ENCODE measurements at regions not wholly inside any gene's neighbourhood (a gene's known extent, or its start where the extent isn't known, plus 50 kb on each side); places are given as distances from the start of the nearest gene placed in this dataset.

DNA sequence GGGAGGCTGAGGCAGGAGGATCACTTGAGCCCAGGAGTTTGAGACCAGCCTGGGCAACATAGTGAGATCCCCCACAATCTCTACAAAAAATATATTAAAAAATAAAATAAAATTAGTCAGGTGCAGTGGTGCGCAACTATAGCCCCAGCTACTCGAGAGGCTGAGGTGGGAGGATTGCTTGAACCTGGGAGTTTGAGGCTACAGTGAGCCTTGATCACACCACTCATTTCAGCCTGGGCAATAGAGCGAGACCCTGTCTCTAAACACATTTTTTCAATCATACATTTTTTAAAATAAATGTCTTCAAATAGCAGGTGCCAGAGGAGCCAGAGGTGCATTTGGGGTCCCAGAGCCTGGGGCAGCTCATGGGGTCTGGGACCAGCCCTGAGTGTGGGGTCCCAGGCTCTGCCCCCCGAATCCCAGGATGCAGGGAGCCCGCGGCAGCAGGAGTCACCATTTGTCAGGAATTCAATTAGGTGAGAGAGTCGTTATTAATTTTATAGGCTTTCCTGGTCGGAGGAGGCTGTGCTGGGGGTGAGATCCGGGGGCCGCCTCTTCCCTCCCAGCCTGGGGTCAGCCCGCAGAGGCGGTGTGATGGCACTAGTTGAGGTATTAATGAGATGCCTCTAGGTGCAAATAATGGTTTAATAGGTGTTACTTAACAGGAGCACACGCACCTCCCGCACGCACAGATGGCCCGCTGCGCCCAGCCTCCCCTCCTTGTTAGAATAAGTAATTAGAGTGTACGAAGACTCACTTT is 78.3 kb downstream of the MICALL2 start:
- Histone ChIP-seq H3K27me3 (no peaks in the 10 kb centered on the region), H3K36me3 (no peaks in the 10 kb centered on the region), H3K27ac (no peak overlapping the region), H3K4me3 (no peak overlapping the region), H3K9me3 (no peaks in the 10 kb centered on the region), H3K4me1 (no peaks in the 10 kb centered on the region)
- no peak for TF ChIP-seq CTCF (IDR thresholded peaks at IDR 0.05)
- no peak for DNase-seq (ENCODE audit: low spot score in 2 of 2)
- intact Hi-C loops (cut with DNase I): no loop called here

- no peaks in the 10 kb centered on the region for H3K4me1 ChIP-seq
- no peaks in the 10 kb centered on the region for H3K36me3 ChIP-seq
- H3K27ac ChIP-seq: no peak overlapping the region
- no peaks in the 10 kb centered on the region for H3K9me3 ChIP-seq
- no peaks in the 10 kb centered on the region for H3K27me3 ChIP-seq
- DNase-seq (ENCODE audit: low spot score in 2 of 2): no peak
- no peak overlapping the region for H3K4me3 ChIP-seq
- intact Hi-C loops (cut with DNase I): no loop called here
- no peak for TF ChIP-seq CTCF (IDR thresholded peaks at IDR 0.05)
These were observed 76.5 kb downstream of the MICALL2 start for GRCh38 chr7:1382553-1383397.

DNA sequence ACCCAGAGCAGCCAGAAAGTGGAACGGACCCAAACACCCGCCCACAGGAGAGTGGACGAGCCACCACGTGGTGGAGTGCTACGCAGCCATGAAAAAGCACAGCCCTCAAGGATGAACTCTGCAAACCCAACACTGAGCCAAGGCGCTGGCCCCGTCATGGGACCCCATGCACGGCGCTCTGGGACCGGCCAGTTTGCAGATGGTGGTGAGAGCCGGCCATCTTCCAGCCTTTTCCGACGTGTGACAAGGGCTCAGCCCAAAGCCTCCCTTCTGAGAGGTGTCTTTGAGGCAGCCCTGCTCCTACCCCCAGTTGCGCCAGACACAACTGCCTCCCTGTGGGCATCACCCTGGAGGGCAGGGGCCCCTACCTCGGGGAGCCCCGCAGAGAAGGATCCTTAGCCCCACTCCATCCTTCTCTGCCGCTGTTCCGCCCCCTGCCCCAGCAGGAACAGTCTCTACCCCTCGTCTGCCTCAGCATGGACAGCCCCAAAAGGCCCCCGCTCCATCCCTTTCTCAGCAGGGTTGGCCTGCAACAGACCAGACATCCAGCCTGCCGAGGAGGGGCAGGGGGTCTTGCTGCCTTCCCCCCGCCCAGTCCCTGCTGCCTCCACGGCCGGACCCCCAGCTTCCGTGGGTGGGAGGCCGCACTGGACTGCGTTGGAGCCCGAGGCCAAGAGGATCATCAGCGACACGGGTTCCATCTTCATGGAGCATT is 75.7 kb downstream of the MICALL2 start:
- intact Hi-C loops (cut with DNase I): no loop called here
- Histone ChIP-seq H3K9me3 (no peaks in the 10 kb centered on the region), H3K27ac (no peak overlapping the region), H3K4me1 (no peaks in the 10 kb centered on the region), H3K4me3 (no peak overlapping the region), H3K27me3 (no peaks in the 10 kb centered on the region), H3K36me3 (no peaks in the 10 kb centered on the region)
- TF ChIP-seq CTCF (IDR thresholded peaks at IDR 0.05): no peak
- DNase-seq (ENCODE audit: low spot score in 2 of 2): no peak

GRCh38 chr7:1384113-1384415 is 75.2 kb downstream of the MICALL2 start:
- H3K9me3 ChIP-seq: no peaks in the 10 kb centered on the region
- no peaks in the 10 kb centered on the region for H3K4me1 ChIP-seq
- intact Hi-C loops (cut with DNase I): no loop called here
- H3K27me3 ChIP-seq: no peaks in the 10 kb centered on the region
- no peak overlapping the region for H3K27ac ChIP-seq
- no peak for TF ChIP-seq CTCF (IDR thresholded peaks at IDR 0.05)
- no peak overlapping the region for H3K4me3 ChIP-seq
- no peak for DNase-seq (ENCODE audit: low spot score in 2 of 2)
- no peaks in the 10 kb centered on the region for H3K36me3 ChIP-seq

All from ascending aorta (tissue), 2 donors.